HepG2 (cell line): ENCODE measurements at regions not wholly inside any gene's neighbourhood (a gene's known extent, or its start where the extent isn't known, plus 50 kb on each side); places are given as distances from the start of the nearest gene placed in this dataset.

Experiments used
- NFRKB ChIP-seq: fragments of 450-650 bp; IDR thresholded peaks from 2 replicates; pipeline ENCODE4 v1.6.1; 2017
- PCBP1 ChIP-seq: fragments of 200-400 bp; formaldehyde crosslinking; IDR thresholded peaks from 2 replicates; pipeline ENCODE4 v1.6.1; 2017; ENCODE audit warnings: mild to moderate bottlenecking, low read depth, low read length, borderline replicate concordance
- SAFB2 ChIP-seq: sonication (generic); formaldehyde crosslinking; IDR thresholded peaks from 2 replicates; pipeline ENCODE4 v1.5.1; 2020; ENCODE audit warnings: missing genetic modification reagents, low read depth, mild to moderate bottlenecking, borderline replicate concordance
- SYNCRIP ChIP-seq: fragments of 200-400 bp; formaldehyde crosslinking; IDR thresholded peaks from 2 replicates; pipeline ENCODE4 v1.6.1; 2018; ENCODE audit warnings: mild to moderate bottlenecking, low read depth, low read length; ENCODE audit not compliant: insufficient read depth
- ZNF883 ChIP-seq: sonication (generic); formaldehyde crosslinking; IDR thresholded peaks from 2 replicates; pipeline ENCODE4 v1.5.1; 2020; ENCODE audit warnings: mild to moderate bottlenecking, missing genetic modification reagents; ENCODE audit errors: not compliant biosample characterization

- TF ChIP-seq NFRKB (no peak), ZNF883 (CRISPR knock-in tag) (no peak), SAFB2 (CRISPR knock-in tag) (no peak), PCBP1 (no peak), SYNCRIP (no peak)
Observed at GRCh38 chr15:70361106-70361505, 263.4 kb upstream of the TLE3 start.
